ENCODE measurements at regions not wholly inside any gene's neighbourhood (a gene's known extent, or its start where the extent isn't known, plus 50 kb on each side); places are given as distances from the start of the nearest gene placed in this dataset.

DNA sequence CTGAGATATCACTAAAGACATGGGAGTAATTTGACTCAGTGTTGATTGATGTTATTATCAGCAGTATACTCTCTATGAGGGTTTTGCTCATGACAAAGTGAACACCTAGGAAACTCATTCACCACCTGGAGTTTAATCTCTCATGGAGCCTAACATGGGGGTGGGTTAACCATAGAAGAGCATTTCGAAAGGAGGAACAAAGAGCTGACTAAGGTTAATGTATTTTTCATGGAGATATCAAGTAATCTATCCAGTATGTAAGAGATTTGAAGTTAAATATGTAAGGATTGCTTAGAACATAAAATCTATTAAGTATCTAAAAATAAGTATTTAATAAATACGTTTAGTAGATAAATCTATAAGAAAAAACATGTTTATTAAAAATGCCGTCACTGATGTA lies 917.8 kb downstream of the EPHA4 start:
- DNase-seq: no peak
- H3K27ac ChIP-seq: no peak overlapping the region
- H3K9me2 ChIP-seq (ENCODE audit: insufficient read depth): no peaks in the 10 kb centered on the region
- no peak overlapping the region for H3K4me2 ChIP-seq (ENCODE audit: unreplicated experiment)
- H3K4me3 ChIP-seq: no peak overlapping the region
- H3K79me2 ChIP-seq (ENCODE audit: insufficient read depth): no peaks in the 10 kb centered on the region
- no peak overlapping the region for H2AFZ ChIP-seq
- no peaks in the 10 kb centered on the region for H3K36me3 ChIP-seq (ENCODE audit: low read depth)
- in situ Hi-C loops (cut with MboI): no loop called here
- no peak for TF ChIP-seq EZH2 (IDR thresholded peaks at IDR 0.05; ENCODE audit: insufficient read depth, poor library complexity, severe bottlenecking)
- no peak for TF ChIP-seq EZH2phosphoT487 (IDR thresholded peaks at IDR 0.05; ENCODE audit: insufficient read depth, low read depth)
- H3K9ac ChIP-seq: no peak overlapping the region
- H3K4me1 ChIP-seq (ENCODE audit: insufficient read depth): no peaks in the 10 kb centered on the region
- 67% methylated on average over 3 of the region's 3 CpGs for WGBS, 2 experiments (ENCODE audit: low coverage in 1 of 2, low lambda C conversion rate in 2 of 2, missing lambda C conversion rate in 2 of 2)
- H3K9me3 ChIP-seq (ENCODE audit: low read depth): no peaks in the 10 kb centered on the region
- no peaks in the 10 kb centered on the region for H3F3A ChIP-seq (ENCODE audit: insufficient read depth)
- H3K27me3 ChIP-seq (replicated peaks; ENCODE audit: insufficient read depth): 0 out of 2 replicates have a peak, but pooled peaks cover 6% of the 10 kb centered on the region
- no peaks in the 10 kb centered on the region for H4K20me1 ChIP-seq (ENCODE audit: insufficient read depth)

DNA sequence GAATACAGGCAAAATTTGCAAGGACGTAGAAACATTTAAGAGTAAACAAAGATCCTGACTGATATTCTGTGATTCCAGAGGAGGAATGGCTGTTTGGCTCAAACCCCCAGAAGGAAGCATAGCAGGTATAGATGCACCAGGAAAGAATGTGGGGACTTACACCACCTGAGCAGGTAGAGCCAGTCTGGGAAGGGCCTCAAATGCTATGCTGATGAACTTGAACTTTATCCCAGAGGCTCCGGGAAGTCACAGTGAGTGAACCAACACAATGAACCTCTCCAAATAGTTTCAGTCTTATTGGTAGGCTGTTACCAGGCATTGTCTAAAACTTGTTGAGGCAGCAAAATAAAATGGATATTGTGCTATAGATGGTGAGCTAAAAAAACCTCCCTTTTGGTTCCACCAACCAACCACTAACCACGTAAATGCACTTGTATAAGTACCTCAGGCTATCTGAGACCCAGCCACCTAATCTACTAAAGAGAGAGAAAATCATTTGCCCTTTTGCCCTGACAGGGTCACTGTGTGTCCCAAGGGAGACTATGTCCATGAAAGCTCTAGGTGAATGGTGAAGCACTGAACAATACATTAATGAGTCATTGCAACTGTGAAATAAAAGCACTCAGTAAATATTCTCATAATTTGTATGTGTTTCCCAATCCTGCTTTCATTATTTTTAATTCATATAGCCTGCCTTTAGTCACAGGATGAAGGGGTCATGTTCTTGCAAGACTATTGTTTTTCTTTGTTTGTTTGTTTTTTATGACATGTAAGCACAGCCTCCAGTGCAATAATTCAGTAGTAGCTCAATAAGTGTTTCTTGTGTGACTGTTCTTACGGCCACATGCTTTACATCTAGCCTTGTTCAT lies 911.6 kb downstream of the EPHA4 start:
- no peak overlapping the region for H3K9ac ChIP-seq
- H3F3A ChIP-seq (ENCODE audit: insufficient read depth): 0 out of 2 replicates have a peak, but pooled peaks cover 12% of the 10 kb centered on the region
- no peaks in the 10 kb centered on the region for H3K36me3 ChIP-seq (ENCODE audit: low read depth)
- H4K20me1 ChIP-seq (ENCODE audit: insufficient read depth): no peaks in the 10 kb centered on the region
- DNase-seq: no peak
- no peaks in the 10 kb centered on the region for H3K9me3 ChIP-seq (ENCODE audit: low read depth)
- H3K9me2 ChIP-seq (ENCODE audit: insufficient read depth): no peaks in the 10 kb centered on the region
- TF ChIP-seq EZH2phosphoT487 (IDR thresholded peaks at IDR 0.05; ENCODE audit: insufficient read depth, low read depth): no peak
- TF ChIP-seq EZH2 (IDR thresholded peaks at IDR 0.05; ENCODE audit: insufficient read depth, poor library complexity, severe bottlenecking): no peak
- no peak overlapping the region for H3K27ac ChIP-seq
- H3K4me2 ChIP-seq (ENCODE audit: unreplicated experiment): no peak overlapping the region
- no peaks in the 10 kb centered on the region for H3K79me2 ChIP-seq (ENCODE audit: insufficient read depth)
- peaks cover 4% of the 10 kb centered on the region; the same call in 1 of the 2 replicates for H3K4me1 ChIP-seq (ENCODE audit: insufficient read depth)
- H3K4me3 ChIP-seq: no peak overlapping the region
- in situ Hi-C loops (cut with MboI): no loop called here
- H3K27me3 ChIP-seq (replicated peaks; ENCODE audit: insufficient read depth): no peaks in the 10 kb centered on the region
- 53 to 57% methylated on average over 4 of the region's 4 CpGs for WGBS, 2 experiments (ENCODE audit: low coverage in 1 of 2, low lambda C conversion rate in 2 of 2, missing lambda C conversion rate in 2 of 2)
- no peak overlapping the region for H2AFZ ChIP-seq

DNA sequence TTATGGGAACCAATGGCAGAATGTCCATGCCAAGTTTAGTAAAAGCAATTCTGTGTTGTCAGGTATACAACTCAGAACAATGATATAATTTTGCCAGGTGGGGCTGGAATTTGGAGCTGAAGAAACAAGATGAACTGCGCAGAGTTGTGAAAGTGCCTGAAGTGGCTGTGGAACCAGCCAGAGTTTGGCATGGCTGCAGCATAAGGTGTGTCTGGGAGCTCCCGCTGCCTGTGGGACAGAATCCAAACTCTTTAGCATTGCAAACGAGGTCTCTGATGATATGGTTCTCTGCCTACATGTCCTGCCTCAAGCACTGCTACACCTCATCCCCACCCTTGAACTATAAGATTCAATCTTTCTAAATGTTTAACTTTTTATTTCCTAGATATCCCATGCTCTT lies 909.7 kb downstream of the EPHA4 start:
- no peaks in the 10 kb centered on the region for H3K27me3 ChIP-seq (replicated peaks; ENCODE audit: insufficient read depth)

DNA sequence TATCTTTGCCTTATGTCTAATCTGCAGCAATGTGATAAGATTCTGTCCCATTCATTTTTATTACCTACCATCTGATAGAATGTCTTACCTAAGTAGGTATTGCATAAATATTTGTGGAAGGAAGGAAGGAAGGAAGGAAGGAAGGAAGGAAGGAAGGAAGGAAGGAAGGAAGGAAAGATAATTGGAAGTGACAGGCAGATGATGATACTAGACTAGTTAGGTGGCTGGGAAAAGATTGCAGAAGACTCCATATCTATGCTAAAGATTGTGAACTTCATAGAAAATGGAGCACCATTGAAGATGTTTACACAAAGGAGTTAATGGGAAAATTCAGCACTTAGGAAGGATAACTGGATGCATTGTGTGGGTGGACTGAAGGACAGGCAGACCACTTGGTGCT lies 909.0 kb downstream of the EPHA4 start:
- H3K9me3 ChIP-seq (ENCODE audit: low read depth): no peaks in the 10 kb centered on the region
- H3K9ac ChIP-seq: no peak overlapping the region
- H3K27ac ChIP-seq: no peak overlapping the region
- H2AFZ ChIP-seq: no peak overlapping the region
- DNase-seq: no peak
- no peaks in the 10 kb centered on the region for H3K79me2 ChIP-seq (ENCODE audit: insufficient read depth)
- no peak overlapping the region for H3K4me2 ChIP-seq (ENCODE audit: unreplicated experiment)
- no peaks in the 10 kb centered on the region for H3K27me3 ChIP-seq (replicated peaks; ENCODE audit: insufficient read depth)
- peaks cover 4% of the 10 kb centered on the region; the same call in 1 of the 2 replicates for H3K4me1 ChIP-seq (ENCODE audit: insufficient read depth)
- TF ChIP-seq EZH2 (IDR thresholded peaks at IDR 0.05; ENCODE audit: insufficient read depth, poor library complexity, severe bottlenecking): no peak
- TF ChIP-seq EZH2phosphoT487 (IDR thresholded peaks at IDR 0.05; ENCODE audit: insufficient read depth, low read depth): no peak
- H4K20me1 ChIP-seq (ENCODE audit: insufficient read depth): no peaks in the 10 kb centered on the region
- H3F3A ChIP-seq (ENCODE audit: insufficient read depth): 0 out of 2 replicates have a peak, but pooled peaks cover 12% of the 10 kb centered on the region
- in situ Hi-C loops (cut with MboI): no loop called here
- no peaks in the 10 kb centered on the region for H3K9me2 ChIP-seq (ENCODE audit: insufficient read depth)
- no peaks in the 10 kb centered on the region for H3K36me3 ChIP-seq (ENCODE audit: low read depth)
- no peak overlapping the region for H3K4me3 ChIP-seq

More for the DNA sequence above, 909.7 kb downstream of the EPHA4 start:
- Histone ChIP-seq H3K36me3 (ENCODE audit: low read depth) (no peaks in the 10 kb centered on the region), H3K9me2 (ENCODE audit: insufficient read depth) (no peaks in the 10 kb centered on the region), H3K9me3 (ENCODE audit: low read depth) (no peaks in the 10 kb centered on the region), H4K20me1 (ENCODE audit: insufficient read depth) (no peaks in the 10 kb centered on the region), H3K9ac (no peak overlapping the region), H3K4me3 (no peak overlapping the region), H3F3A (ENCODE audit: insufficient read depth) (0 out of 2 replicates have a peak, but pooled peaks cover 12% of the 10 kb centered on the region), H3K4me1 (ENCODE audit: insufficient read depth) (peaks cover 4% of the 10 kb centered on the region; the same call in 1 of the 2 replicates), H3K79me2 (ENCODE audit: insufficient read depth) (no peaks in the 10 kb centered on the region), H3K4me2 (ENCODE audit: unreplicated experiment) (no peak overlapping the region), H2AFZ (no peak overlapping the region), H3K27ac (no peak overlapping the region)
- WGBS, 2 experiments (ENCODE audit: low coverage in 1 of 2, low lambda C conversion rate in 2 of 2, missing lambda C conversion rate in 2 of 2): 78 to 83% methylated on average over 3 of the region's 3 CpGs
- DNase-seq: no peak
- TF ChIP-seq EZH2phosphoT487 (IDR thresholded peaks at IDR 0.05; ENCODE audit: insufficient read depth, low read depth): no peak
- TF ChIP-seq EZH2 (IDR thresholded peaks at IDR 0.05; ENCODE audit: insufficient read depth, poor library complexity, severe bottlenecking): no peak
- in situ Hi-C loops (cut with MboI): no loop called here
